Smooth muscle cell (in vitro differentiated cells): ENCODE measurements at regions not wholly inside any gene's neighbourhood (a gene's known extent, or its start where the extent isn't known, plus 50 kb on each side); places are given as distances from the start of the nearest gene placed in this dataset.

Experiments used
- DNase-seq: peaks from one replicate; lab custom pipeline; 2025; ENCODE audit not compliant: unreplicated experiment; lab: John Stamatoyannopoulos, UW
- H2AFZ ChIP-seq: fragments of 200-600 bp; sonication (generic); 2 replicates; pipeline ENCODE4 v1.6.0; 2016; ENCODE audit warnings: antibody characterized with exemption, low read depth, mild to moderate bottlenecking
- H3F3A ChIP-seq: fragments of 200-600 bp; sonication (generic); 2 replicates; pipeline ENCODE4 v1.6.0; 2017; ENCODE audit warnings: antibody characterized with exemption, low read depth
- H3K27ac ChIP-seq: fragments of 200-600 bp; sonication (generic); 2 replicates; pipeline ENCODE4 v1.5.1; 2016; ENCODE audit warnings: low read depth, mild to moderate bottlenecking
- H3K27me3 ChIP-seq: fragments of 200-600 bp; sonication (generic); 2 replicates; pipeline ENCODE4 v1.6.1; 2016; ENCODE audit warnings: low read depth, mild to moderate bottlenecking
- H3K36me3 ChIP-seq: fragments of 200-600 bp; sonication (generic); 2 replicates; pipeline ENCODE4 v1.5.1; 2016; ENCODE audit warnings: low read depth
- H3K4me1 ChIP-seq: fragments of 200-600 bp; sonication (generic); 2 replicates; pipeline ENCODE4 v1.5.1; 2016; ENCODE audit warnings: low read depth
- H3K4me2 ChIP-seq: fragments of 200-600 bp; sonication (generic); 2 replicates; pipeline ENCODE4 v1.6.0; 2016; ENCODE audit warnings: mild to moderate bottlenecking
- H3K4me3 ChIP-seq: fragments of 200-600 bp; sonication (generic); 2 replicates; pipeline ENCODE4 v1.5.1; 2016; ENCODE audit warnings: mild to moderate bottlenecking
- H3K79me2 ChIP-seq: fragments of 200-600 bp; sonication (generic); 2 replicates; pipeline ENCODE4 v1.6.0; 2016; ENCODE audit warnings: low read depth, mild to moderate bottlenecking
- H3K9ac ChIP-seq: fragments of 200-600 bp; sonication (generic); 2 replicates; pipeline ENCODE4 v1.6.0; 2016; ENCODE audit warnings: low read depth
- H3K9me3 ChIP-seq: fragments of 200-600 bp; sonication (generic); replicated peaks from 2 replicates; pipeline ENCODE4 v1.5.1; 2016; ENCODE audit warnings: low read depth
- H4K20me1 ChIP-seq: fragments of 200-600 bp; sonication (generic); 2 replicates; pipeline ENCODE4 v1.6.0; 2016; ENCODE audit warnings: low read depth
- WGBS: methylation state at CpG from one replicate; pipeline ENCODE4 v1.1.7; 2016; ENCODE audit warnings: low lambda C conversion rate; 5-methylcytosine and 5-hydroxymethylcytosine counted together
- TF ChIP-seq, protein P1 (sequence below): fragments of 200-600 bp; sonication (generic); IDR thresholded peaks from 2 replicates; pipeline ENCODE4 v1.5.1; 2017; ENCODE audit warnings: borderline replicate concordance, mild to moderate bottlenecking, antibody characterized with exemption; ENCODE audit not compliant: insufficient read depth, poor library complexity, severe bottlenecking

- 78% methylated on average over 7 of the region's 7 CpGs for WGBS
- Histone ChIP-seq H3K27ac (no peak overlapping the region), H3F3A (no peaks in the 10 kb centered on the region), H4K20me1 (no peaks in the 10 kb centered on the region), H2AFZ (no peak overlapping the region), H3K4me1 (no peaks in the 10 kb centered on the region), H3K4me2 (no peak overlapping the region), H3K4me3 (no peak overlapping the region), H3K36me3 (no peaks in the 10 kb centered on the region), H3K9me3 (no peaks in the 10 kb centered on the region), H3K9ac (no peak overlapping the region), H3K27me3 (peaks cover 15% of the 10 kb centered on the region), H3K79me2 (no peaks in the 10 kb centered on the region)
- TF ChIP-seq, protein P1, sequence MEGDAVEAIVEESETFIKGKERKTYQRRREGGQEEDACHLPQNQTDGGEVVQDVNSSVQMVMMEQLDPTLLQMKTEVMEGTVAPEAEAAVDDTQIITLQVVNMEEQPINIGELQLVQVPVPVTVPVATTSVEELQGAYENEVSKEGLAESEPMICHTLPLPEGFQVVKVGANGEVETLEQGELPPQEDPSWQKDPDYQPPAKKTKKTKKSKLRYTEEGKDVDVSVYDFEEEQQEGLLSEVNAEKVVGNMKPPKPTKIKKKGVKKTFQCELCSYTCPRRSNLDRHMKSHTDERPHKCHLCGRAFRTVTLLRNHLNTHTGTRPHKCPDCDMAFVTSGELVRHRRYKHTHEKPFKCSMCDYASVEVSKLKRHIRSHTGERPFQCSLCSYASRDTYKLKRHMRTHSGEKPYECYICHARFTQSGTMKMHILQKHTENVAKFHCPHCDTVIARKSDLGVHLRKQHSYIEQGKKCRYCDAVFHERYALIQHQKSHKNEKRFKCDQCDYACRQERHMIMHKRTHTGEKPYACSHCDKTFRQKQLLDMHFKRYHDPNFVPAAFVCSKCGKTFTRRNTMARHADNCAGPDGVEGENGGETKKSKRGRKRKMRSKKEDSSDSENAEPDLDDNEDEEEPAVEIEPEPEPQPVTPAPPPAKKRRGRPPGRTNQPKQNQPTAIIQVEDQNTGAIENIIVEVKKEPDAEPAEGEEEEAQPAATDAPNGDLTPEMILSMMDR, result no peak
- DNase-seq, result no peak
Measured at GRCh38 chr1:13878021-13878420, 178.0 kb downstream of the PRDM2 start.

DNA sequence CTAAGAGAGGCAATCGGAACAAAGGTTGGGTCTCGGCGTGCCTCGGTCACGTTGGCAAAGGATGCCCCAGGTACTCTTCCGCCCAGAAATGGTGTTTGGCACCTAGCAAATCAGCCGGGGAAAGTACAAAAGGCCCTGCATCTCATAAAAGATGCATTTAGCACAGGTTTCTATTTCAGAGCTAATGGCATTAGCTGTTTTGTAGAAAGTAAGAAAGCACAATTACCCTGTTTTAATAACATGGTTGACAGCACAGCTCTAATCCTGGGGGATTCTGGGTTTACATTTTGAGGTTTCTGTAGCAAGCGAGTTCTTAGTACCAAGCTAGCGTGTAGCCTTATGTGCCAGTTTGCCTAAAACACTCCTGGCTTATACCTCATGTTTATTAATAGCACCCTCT lies 178.5 kb downstream of the PRDM2 start:
- H3F3A ChIP-seq, result no peaks in the 10 kb centered on the region
- H3K9me3 ChIP-seq, result no peaks in the 10 kb centered on the region
- H3K27ac ChIP-seq, result no peak overlapping the region
- no peaks in the 10 kb centered on the region for H4K20me1 ChIP-seq
- no peaks in the 10 kb centered on the region for H3K4me1 ChIP-seq
- H2AFZ ChIP-seq, result no peak overlapping the region
- H3K27me3 ChIP-seq, result peaks cover 20% of the 10 kb centered on the region
- no peaks in the 10 kb centered on the region for H3K36me3 ChIP-seq
- H3K4me3 ChIP-seq, result no peak overlapping the region
- TF ChIP-seq, protein P1, result no peak
- H3K9ac ChIP-seq, result no peak overlapping the region
- 89% methylated on average over 9 of the region's 9 CpGs for WGBS
- H3K79me2 ChIP-seq, result no peaks in the 10 kb centered on the region
- no peak overlapping the region for H3K4me2 ChIP-seq
- DNase-seq, result no peak

- H3K9ac ChIP-seq, result no peak overlapping the region
- H3K9me3 ChIP-seq, result no peaks in the 10 kb centered on the region
Measured at GRCh38 chr1:13881385-13882088, 181.5 kb downstream of the PRDM2 start.

More at GRCh38 chr1:13881385-13882088, 181.5 kb downstream of the PRDM2 start:
- Histone ChIP-seq H3K4me1 (no peaks in the 10 kb centered on the region), H4K20me1 (no peaks in the 10 kb centered on the region), H3K36me3 (no peaks in the 10 kb centered on the region), H3F3A (no peaks in the 10 kb centered on the region), H3K27me3 (peaks cover 41% of the 10 kb centered on the region), H2AFZ (no peak overlapping the region), H3K27ac (no peak overlapping the region), H3K79me2 (no peaks in the 10 kb centered on the region), H3K4me2 (no peak overlapping the region), H3K4me3 (no peak overlapping the region)
- TF ChIP-seq, protein P1, result no peak
- WGBS, result 65% methylated on average over 5 of the region's 5 CpGs
- DNase-seq, result no peak
